WTC11 (cell line): ENCODE measurements at regions not wholly inside any gene's neighbourhood (a gene's known extent, or its start where the extent isn't known, plus 50 kb on each side); places are given as distances from the start of the nearest gene placed in this dataset.

Experiments used
- ATAC-seq: fragments of 200-7000 bp; cut with Tn5 transposase; 2 replicates; pipeline ENCODE4 v1.10.0; 2021; ENCODE audit warnings: mild to moderate bottlenecking, moderate library complexity
- CTCF ChIA-PET: fragments of 300-600 bp; sonication (Branson Sonifier 250); formaldehyde crosslinking; loops from one replicate; lab custom pipeline; 2021; ENCODE audit warnings: antibody characterized with exemption; lab: Charles Lee
- POLR2A ChIA-PET: fragments of 350-600 bp; sonication (Branson Sonifier 250); formaldehyde crosslinking; loops from one replicate; lab custom pipeline; 2021; ENCODE audit warnings: antibody characterized with exemption; lab: Charles Lee
- DNase-seq: peaks from one replicate; pipeline ENCODE4 v3.0.0; 2021; ENCODE audit warnings: low spot score
- H3K27ac Mint-ChIP-seq: 2 replicates; pipeline ENCODE4 v1.8.0; 2021; ENCODE audit warnings: mixed read lengths
- H3K27me3 Mint-ChIP-seq: 2 replicates; pipeline ENCODE4 v1.8.0; 2021; ENCODE audit warnings: low read depth, mild to moderate bottlenecking, moderate library complexity, mixed read lengths
- H3K36me3 Mint-ChIP-seq: 2 replicates; pipeline ENCODE4 v1.8.0; 2021; ENCODE audit warnings: mixed read lengths
- H3K4me1 Mint-ChIP-seq: 2 replicates; pipeline ENCODE4 v1.8.0; 2022; ENCODE audit warnings: mixed read lengths
- H3K4me3 Mint-ChIP-seq: 2 replicates; pipeline ENCODE4 v1.8.0; 2021; ENCODE audit warnings: mild to moderate bottlenecking, moderate library complexity, mixed read lengths
- H3K9me3 Mint-ChIP-seq: 2 replicates; pipeline ENCODE4 v1.8.0; 2021; ENCODE audit warnings: mixed read lengths
- CBFB ChIP-seq: sonication (generic); formaldehyde crosslinking; IDR thresholded peaks from 2 replicates; pipeline ENCODE4 v1.8.1; 2022; ENCODE audit warnings: mild to moderate bottlenecking, low read depth, missing genetic modification reagents
- ELF4 ChIP-seq: sonication (generic); formaldehyde crosslinking; IDR thresholded peaks from 2 replicates; pipeline ENCODE4 v1.8.1; 2022; ENCODE audit warnings: low read depth, mild to moderate bottlenecking, moderate library complexity, missing genetic modification reagents
- EMX1 ChIP-seq: fragments of 250-450 bp; sonication (Bioruptor Pico); IDR thresholded peaks from 2 replicates; pipeline ENCODE4 v1.8.0; 2021; ENCODE audit warnings: mild to moderate bottlenecking
- ETV6 ChIP-seq: sonication (generic); formaldehyde crosslinking; IDR thresholded peaks from 2 replicates; pipeline ENCODE4 v1.8.1; 2022; ENCODE audit warnings: mild to moderate bottlenecking, missing genetic modification reagents
- GRHL2 ChIP-seq: fragments of 250-450 bp; sonication (Bioruptor Pico); IDR thresholded peaks from 2 replicates; pipeline ENCODE4 v1.8.0; 2022; ENCODE audit warnings: mild to moderate bottlenecking, moderate library complexity; ENCODE audit not compliant: insufficient replicate concordance, severe bottlenecking
- HMGA2 ChIP-seq: fragments of 250-450 bp; sonication (Bioruptor Pico); IDR thresholded peaks from 2 replicates; pipeline ENCODE4 v1.4.0; 2021; ENCODE audit warnings: mild to moderate bottlenecking, moderate library complexity
- JAZF1 ChIP-seq: fragments of 250-450 bp; sonication (Bioruptor Pico); IDR thresholded peaks from 2 replicates; pipeline ENCODE4 v1.9.0; 2021; ENCODE audit warnings: moderate library complexity, mild to moderate bottlenecking, inconsistent platforms
- JUN ChIP-seq: sonication (generic); formaldehyde crosslinking; IDR thresholded peaks from 2 replicates; pipeline ENCODE4 v1.8.0; 2023; ENCODE audit warnings: mild to moderate bottlenecking, missing genetic modification reagents
- NFE2L1 ChIP-seq: sonication (generic); formaldehyde crosslinking; IDR thresholded peaks from 2 replicates; pipeline ENCODE4 v1.8.1; 2023; ENCODE audit warnings: missing genetic modification reagents
- RORB ChIP-seq: fragments of 250-450 bp; sonication (Bioruptor Pico); IDR thresholded peaks from 2 replicates; pipeline ENCODE4 v1.9.0; 2021; ENCODE audit warnings: mild to moderate bottlenecking
- SMAD3 ChIP-seq: sonication (generic); formaldehyde crosslinking; IDR thresholded peaks from 2 replicates; pipeline ENCODE4 v1.8.0; 2022; ENCODE audit warnings: missing genetic modification reagents, mild to moderate bottlenecking, borderline replicate concordance
- SOX15 ChIP-seq: fragments of 250-450 bp; sonication (Bioruptor Pico); IDR thresholded peaks from 2 replicates; pipeline ENCODE4 v1.9.0; 2021; ENCODE audit warnings: mild to moderate bottlenecking
- ZNF121 ChIP-seq: sonication (generic); formaldehyde crosslinking; IDR thresholded peaks from 2 replicates; pipeline ENCODE4 v1.8.0; 2023; ENCODE audit warnings: missing genetic modification reagents
- ZNF396 ChIP-seq: fragments of 250-450 bp; sonication (Bioruptor Pico); IDR thresholded peaks from 2 replicates; pipeline ENCODE4 v1.8.0; 2021; ENCODE audit warnings: mild to moderate bottlenecking, moderate library complexity, borderline replicate concordance
- ZNF423 ChIP-seq: fragments of 250-450 bp; sonication (Bioruptor Pico); IDR thresholded peaks from 2 replicates; pipeline ENCODE4 v2.1.2; 2022; ENCODE audit warnings: mild to moderate bottlenecking, moderate library complexity
- ZNF671 ChIP-seq: fragments of 250-450 bp; sonication (Bioruptor Pico); IDR thresholded peaks from 2 replicates; pipeline ENCODE4 v1.8.0; 2021; ENCODE audit warnings: mild to moderate bottlenecking
- TF ChIP-seq, protein P1 (sequence below): fragments of 250-450 bp; sonication (Bioruptor Pico); IDR thresholded peaks from 2 replicates; pipeline ENCODE4 v1.9.0; 2021; ENCODE audit warnings: mild to moderate bottlenecking, borderline replicate concordance
- TF ChIP-seq, protein P2 (sequence below): sonication (generic); formaldehyde crosslinking; IDR thresholded peaks from 2 replicates; pipeline ENCODE4 v1.8.1; 2023; ENCODE audit warnings: mild to moderate bottlenecking, missing genetic modification reagents
- TF ChIP-seq, protein P3 (sequence below): fragments of 250-450 bp; sonication (Bioruptor Pico); IDR thresholded peaks from 2 replicates; pipeline ENCODE4 v2.1.2; 2022; ENCODE audit warnings: mild to moderate bottlenecking, moderate library complexity
- TF ChIP-seq, protein P4 (sequence below): fragments of 250-450 bp; sonication (Bioruptor Pico); IDR thresholded peaks from 2 replicates; pipeline ENCODE4 v1.9.0; 2021; ENCODE audit warnings: moderate library complexity, mild to moderate bottlenecking, inconsistent platforms, borderline replicate concordance
- TF ChIP-seq, protein P5 (sequence below): sonication (generic); formaldehyde crosslinking; conservative IDR thresholded peaks from 2 replicates; pipeline ENCODE4 v1.8.1; 2022; ENCODE audit warnings: mild to moderate bottlenecking, missing genetic modification reagents
- TF ChIP-seq, protein P6 (sequence below): sonication (generic); formaldehyde crosslinking; IDR thresholded peaks from 2 replicates; pipeline ENCODE4 v1.8.1; 2022; ENCODE audit warnings: mild to moderate bottlenecking, missing genetic modification reagents, moderate library complexity, borderline replicate concordance
- TF ChIP-seq, protein P7 (sequence below): sonication (generic); formaldehyde crosslinking; IDR thresholded peaks from 2 replicates; pipeline ENCODE4 v1.8.0; 2023; ENCODE audit warnings: missing genetic modification reagents, mild to moderate bottlenecking, borderline replicate concordance

DNA sequence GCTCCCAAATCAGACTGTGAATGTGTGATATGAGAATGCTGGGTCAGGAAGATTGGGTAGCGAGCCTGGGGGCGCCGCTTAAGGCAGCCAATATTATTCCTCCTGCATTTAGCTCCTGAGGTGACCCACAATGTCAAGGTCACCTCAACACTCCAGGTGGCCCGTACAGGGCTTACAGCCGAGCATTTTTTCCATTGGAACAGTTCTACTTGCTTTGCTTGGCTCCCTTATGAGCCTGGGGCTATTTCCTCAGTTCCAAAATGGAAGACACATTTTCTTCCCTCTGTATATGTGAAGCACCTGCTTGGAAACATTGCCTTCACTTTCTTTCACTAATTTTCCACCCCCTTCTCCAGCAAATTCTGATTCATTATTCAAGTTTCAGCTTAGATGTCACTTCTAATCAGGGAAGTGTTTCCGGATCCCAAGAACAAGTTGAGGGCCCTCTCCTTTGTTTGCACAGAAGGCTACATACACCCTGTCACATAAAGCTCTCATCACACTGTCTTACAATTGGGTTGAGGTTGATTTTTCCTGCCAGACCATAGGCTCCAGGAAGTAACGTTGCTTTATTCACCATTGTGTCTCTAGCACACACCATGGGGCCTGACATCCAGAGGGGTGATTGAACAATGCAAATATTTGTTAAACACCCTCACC lies 330.2 kb downstream of the PIK3R1 start:
- ATAC-seq, result no peak
- ChIA-PET CTCF (no interaction called here), POLR2A (no interaction called here)
- no peak for DNase-seq
- no peak overlapping the region for H3K4me3 Mint-ChIP-seq
- peaks cover 36% of the 10 kb centered on the region for H3K4me1 Mint-ChIP-seq
- no peaks in the 10 kb centered on the region for H3K27me3 Mint-ChIP-seq
- no peak overlapping the region for H3K27ac Mint-ChIP-seq
- TF ChIP-seq, protein P1, sequence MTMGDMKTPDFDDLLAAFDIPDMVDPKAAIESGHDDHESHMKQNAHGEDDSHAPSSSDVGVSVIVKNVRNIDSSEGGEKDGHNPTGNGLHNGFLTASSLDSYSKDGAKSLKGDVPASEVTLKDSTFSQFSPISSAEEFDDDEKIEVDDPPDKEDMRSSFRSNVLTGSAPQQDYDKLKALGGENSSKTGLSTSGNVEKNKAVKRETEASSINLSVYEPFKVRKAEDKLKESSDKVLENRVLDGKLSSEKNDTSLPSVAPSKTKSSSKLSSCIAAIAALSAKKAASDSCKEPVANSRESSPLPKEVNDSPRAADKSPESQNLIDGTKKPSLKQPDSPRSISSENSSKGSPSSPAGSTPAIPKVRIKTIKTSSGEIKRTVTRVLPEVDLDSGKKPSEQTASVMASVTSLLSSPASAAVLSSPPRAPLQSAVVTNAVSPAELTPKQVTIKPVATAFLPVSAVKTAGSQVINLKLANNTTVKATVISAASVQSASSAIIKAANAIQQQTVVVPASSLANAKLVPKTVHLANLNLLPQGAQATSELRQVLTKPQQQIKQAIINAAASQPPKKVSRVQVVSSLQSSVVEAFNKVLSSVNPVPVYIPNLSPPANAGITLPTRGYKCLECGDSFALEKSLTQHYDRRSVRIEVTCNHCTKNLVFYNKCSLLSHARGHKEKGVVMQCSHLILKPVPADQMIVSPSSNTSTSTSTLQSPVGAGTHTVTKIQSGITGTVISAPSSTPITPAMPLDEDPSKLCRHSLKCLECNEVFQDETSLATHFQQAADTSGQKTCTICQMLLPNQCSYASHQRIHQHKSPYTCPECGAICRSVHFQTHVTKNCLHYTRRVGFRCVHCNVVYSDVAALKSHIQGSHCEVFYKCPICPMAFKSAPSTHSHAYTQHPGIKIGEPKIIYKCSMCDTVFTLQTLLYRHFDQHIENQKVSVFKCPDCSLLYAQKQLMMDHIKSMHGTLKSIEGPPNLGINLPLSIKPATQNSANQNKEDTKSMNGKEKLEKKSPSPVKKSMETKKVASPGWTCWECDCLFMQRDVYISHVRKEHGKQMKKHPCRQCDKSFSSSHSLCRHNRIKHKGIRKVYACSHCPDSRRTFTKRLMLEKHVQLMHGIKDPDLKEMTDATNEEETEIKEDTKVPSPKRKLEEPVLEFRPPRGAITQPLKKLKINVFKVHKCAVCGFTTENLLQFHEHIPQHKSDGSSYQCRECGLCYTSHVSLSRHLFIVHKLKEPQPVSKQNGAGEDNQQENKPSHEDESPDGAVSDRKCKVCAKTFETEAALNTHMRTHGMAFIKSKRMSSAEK (CRISPR knock-in tag), result no peak
- TF ChIP-seq, protein P2, sequence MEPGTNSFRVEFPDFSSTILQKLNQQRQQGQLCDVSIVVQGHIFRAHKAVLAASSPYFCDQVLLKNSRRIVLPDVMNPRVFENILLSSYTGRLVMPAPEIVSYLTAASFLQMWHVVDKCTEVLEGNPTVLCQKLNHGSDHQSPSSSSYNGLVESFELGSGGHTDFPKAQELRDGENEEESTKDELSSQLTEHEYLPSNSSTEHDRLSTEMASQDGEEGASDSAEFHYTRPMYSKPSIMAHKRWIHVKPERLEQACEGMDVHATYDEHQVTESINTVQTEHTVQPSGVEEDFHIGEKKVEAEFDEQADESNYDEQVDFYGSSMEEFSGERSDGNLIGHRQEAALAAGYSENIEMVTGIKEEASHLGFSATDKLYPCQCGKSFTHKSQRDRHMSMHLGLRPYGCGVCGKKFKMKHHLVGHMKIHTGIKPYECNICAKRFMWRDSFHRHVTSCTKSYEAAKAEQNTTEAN (CRISPR knock-in tag), result no peak
- no peak for TF ChIP-seq HMGA2
- no peak for TF ChIP-seq EMX1
- no peak for TF ChIP-seq ZNF121 (CRISPR knock-in tag)
- TF ChIP-seq ELF4 (CRISPR knock-in tag), result no peak
- no peak for TF ChIP-seq SMAD3 (CRISPR knock-in tag)
- TF ChIP-seq SOX15 (CRISPR knock-in tag), result no peak
- TF ChIP-seq, protein P3, sequence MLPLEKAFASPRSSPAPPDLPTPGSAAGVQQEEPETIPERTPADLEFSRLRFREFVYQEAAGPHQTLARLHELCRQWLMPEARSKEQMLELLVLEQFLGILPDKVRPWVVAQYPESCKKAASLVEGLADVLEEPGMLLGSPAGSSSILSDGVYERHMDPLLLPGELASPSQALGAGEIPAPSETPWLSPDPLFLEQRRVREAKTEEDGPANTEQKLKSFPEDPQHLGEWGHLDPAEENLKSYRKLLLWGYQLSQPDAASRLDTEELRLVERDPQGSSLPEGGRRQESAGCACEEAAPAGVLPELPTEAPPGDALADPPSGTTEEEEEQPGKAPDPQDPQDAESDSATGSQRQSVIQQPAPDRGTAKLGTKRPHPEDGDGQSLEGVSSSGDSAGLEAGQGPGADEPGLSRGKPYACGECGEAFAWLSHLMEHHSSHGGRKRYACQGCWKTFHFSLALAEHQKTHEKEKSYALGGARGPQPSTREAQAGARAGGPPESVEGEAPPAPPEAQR, result no peak
- no peak for TF ChIP-seq ETV6 (CRISPR knock-in tag)
- TF ChIP-seq RORB (CRISPR knock-in tag), result no peak
- no peak for TF ChIP-seq NFE2L1 (CRISPR knock-in tag)
- TF ChIP-seq GRHL2 (CRISPR knock-in tag), result no peak
- no peak for TF ChIP-seq JAZF1 (CRISPR knock-in tag)
- TF ChIP-seq ZNF396 (CRISPR knock-in tag), result no peak
- TF ChIP-seq, protein P4, sequence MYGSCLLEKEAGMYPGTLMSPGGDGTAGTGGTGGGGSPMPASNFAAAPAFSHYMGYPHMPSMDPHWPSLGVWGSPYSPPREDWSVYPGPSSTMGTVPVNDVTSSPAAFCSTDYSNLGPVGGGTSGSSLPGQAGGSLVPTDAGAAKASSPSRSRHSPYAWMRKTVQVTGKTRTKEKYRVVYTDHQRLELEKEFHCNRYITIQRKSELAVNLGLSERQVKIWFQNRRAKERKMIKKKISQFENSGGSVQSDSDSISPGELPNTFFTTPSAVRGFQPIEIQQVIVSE (CRISPR knock-in tag), result no peak
- no peak for TF ChIP-seq JUN
- TF ChIP-seq, protein P5, sequence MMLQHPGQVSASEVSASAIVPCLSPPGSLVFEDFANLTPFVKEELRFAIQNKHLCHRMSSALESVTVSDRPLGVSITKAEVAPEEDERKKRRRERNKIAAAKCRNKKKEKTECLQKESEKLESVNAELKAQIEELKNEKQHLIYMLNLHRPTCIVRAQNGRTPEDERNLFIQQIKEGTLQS (CRISPR knock-in tag), result no peak
- no peak for TF ChIP-seq ZNF671
- H3K9me3 Mint-ChIP-seq, result no peaks in the 10 kb centered on the region
- H3K36me3 Mint-ChIP-seq, result no peaks in the 10 kb centered on the region

DNA sequence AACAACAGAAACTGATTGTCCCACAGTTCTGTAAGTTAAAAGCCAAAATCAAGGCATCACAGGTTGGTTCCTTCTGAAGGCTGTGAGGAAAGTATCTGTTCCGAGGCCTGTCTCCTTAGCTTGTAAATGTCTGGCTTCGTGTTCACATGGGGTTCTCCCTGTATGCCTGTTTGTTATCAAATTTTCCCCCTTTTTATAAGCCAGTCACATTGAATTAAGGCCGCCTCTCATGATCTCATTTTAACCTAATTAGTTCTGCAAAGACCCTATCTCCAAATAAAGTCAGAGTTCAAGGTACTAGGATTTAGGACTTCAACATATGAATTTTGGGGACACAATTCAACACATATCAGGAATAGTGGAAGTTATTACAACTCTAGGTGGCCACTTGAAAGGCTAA lies 331.5 kb downstream of the PIK3R1 start:
- CTCF ChIA-PET, result interaction anchor here (0.5 kb wide), 1 partner anchor 486 kb away, joined by 6 read pairs; no protein-coding TSS in a partner anchor
- Mint-ChIP-seq H3K27ac (no peak overlapping the region), H3K4me1 (peaks cover 26% of the 10 kb centered on the region), H3K9me3 (no peaks in the 10 kb centered on the region), H3K27me3 (no peaks in the 10 kb centered on the region), H3K4me3 (no peak overlapping the region), H3K36me3 (no peaks in the 10 kb centered on the region)
- POLR2A ChIA-PET, result interaction anchor here (1.1 kb wide), 1 partner anchor 10 kb away, joined by 3 read pairs; no protein-coding TSS in a partner anchor
- no peak for DNase-seq
- ATAC-seq, result no peak
- no peak for TF ChIP-seq ZNF671
- no peak for TF ChIP-seq HMGA2
- no peak for TF ChIP-seq NFE2L1 (CRISPR knock-in tag)
- TF ChIP-seq, protein P6, sequence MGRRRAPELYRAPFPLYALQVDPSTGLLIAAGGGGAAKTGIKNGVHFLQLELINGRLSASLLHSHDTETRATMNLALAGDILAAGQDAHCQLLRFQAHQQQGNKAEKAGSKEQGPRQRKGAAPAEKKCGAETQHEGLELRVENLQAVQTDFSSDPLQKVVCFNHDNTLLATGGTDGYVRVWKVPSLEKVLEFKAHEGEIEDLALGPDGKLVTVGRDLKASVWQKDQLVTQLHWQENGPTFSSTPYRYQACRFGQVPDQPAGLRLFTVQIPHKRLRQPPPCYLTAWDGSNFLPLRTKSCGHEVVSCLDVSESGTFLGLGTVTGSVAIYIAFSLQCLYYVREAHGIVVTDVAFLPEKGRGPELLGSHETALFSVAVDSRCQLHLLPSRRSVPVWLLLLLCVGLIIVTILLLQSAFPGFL (CRISPR knock-in tag), result no peak
- TF ChIP-seq CBFB (CRISPR knock-in tag), result no peak
- TF ChIP-seq, protein P7, sequence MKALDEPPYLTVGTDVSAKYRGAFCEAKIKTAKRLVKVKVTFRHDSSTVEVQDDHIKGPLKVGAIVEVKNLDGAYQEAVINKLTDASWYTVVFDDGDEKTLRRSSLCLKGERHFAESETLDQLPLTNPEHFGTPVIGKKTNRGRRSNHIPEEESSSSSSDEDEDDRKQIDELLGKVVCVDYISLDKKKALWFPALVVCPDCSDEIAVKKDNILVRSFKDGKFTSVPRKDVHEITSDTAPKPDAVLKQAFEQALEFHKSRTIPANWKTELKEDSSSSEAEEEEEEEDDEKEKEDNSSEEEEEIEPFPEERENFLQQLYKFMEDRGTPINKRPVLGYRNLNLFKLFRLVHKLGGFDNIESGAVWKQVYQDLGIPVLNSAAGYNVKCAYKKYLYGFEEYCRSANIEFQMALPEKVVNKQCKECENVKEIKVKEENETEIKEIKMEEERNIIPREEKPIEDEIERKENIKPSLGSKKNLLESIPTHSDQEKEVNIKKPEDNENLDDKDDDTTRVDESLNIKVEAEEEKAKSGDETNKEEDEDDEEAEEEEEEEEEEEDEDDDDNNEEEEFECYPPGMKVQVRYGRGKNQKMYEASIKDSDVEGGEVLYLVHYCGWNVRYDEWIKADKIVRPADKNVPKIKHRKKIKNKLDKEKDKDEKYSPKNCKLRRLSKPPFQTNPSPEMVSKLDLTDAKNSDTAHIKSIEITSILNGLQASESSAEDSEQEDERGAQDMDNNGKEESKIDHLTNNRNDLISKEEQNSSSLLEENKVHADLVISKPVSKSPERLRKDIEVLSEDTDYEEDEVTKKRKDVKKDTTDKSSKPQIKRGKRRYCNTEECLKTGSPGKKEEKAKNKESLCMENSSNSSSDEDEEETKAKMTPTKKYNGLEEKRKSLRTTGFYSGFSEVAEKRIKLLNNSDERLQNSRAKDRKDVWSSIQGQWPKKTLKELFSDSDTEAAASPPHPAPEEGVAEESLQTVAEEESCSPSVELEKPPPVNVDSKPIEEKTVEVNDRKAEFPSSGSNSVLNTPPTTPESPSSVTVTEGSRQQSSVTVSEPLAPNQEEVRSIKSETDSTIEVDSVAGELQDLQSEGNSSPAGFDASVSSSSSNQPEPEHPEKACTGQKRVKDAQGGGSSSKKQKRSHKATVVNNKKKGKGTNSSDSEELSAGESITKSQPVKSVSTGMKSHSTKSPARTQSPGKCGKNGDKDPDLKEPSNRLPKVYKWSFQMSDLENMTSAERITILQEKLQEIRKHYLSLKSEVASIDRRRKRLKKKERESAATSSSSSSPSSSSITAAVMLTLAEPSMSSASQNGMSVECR, result no peak
- TF ChIP-seq ZNF423 (CRISPR knock-in tag), result no peak
